ENCODE measurements at regions not wholly inside any gene's neighbourhood (a gene's known extent, or its start where the extent isn't known, plus 50 kb on each side); places are given as distances from the start of the nearest gene placed in this dataset.
"Not testable (repeated sequence)": the region's sequence is repeated elsewhere in the genome, so short reads cannot be mapped to it uniquely, and the experiment has no call there.

GRCh38 chr9:30942852-30943251, 1441.6 kb upstream of the ACO1 start:
- DNase-seq = not testable (repeated sequence)

GRCh38 chr9:30943446-30944224, 1440.8 kb upstream of the ACO1 start:
- no peak for DNase-seq

GRCh38 chr9:30944225-30944569, 1440.2 kb upstream of the ACO1 start:
- DNase-seq = no peak

- no peak for DNase-seq
Measured at GRCh38 chr9:30944741-30945280, 1439.6 kb upstream of the ACO1 start.

- DNase-seq = no peak
Measured at GRCh38 chr9:30964332-30964731, 1420.1 kb upstream of the ACO1 start.

- DNase-seq = peak; percentile 19
Measured at GRCh38 chr9:30967476-30967875, 1417.0 kb upstream of the ACO1 start.

- no peak for DNase-seq
Measured at GRCh38 chr9:30970186-30970585, 1414.3 kb upstream of the ACO1 start.

GRCh38 chr9:30970812-30971211, 1413.6 kb upstream of the ACO1 start:
- DNase-seq = no peak

GRCh38 chr9:30972654-30973053, 1411.8 kb upstream of the ACO1 start:
- no peak for DNase-seq

GRCh38 chr9:30977965-30978364, 1406.5 kb upstream of the ACO1 start:
- DNase-seq = no peak

- DNase-seq = no peak
Measured at GRCh38 chr9:30982301-30982700, 1402.1 kb upstream of the ACO1 start.

- DNase-seq = no peak
Measured at GRCh38 chr9:30995956-30996738, 1388.3 kb upstream of the ACO1 start.

GRCh38 chr9:30996761-30997160, 1387.7 kb upstream of the ACO1 start:
- DNase-seq = no peak

GRCh38 chr9:30997291-30997690, 1387.2 kb upstream of the ACO1 start:
- DNase-seq = no peak

GRCh38 chr9:31005086-31005665, 1379.3 kb upstream of the ACO1 start:
- DNase-seq = no peak

GRCh38 chr9:31013371-31013770, 1371.1 kb upstream of the ACO1 start:
- DNase-seq = no peak

GRCh38 chr9:31023847-31024246, 1360.6 kb upstream of the ACO1 start:
- DNase-seq = no peak

- no peak for DNase-seq
Measured at GRCh38 chr9:31027678-31028077, 1356.8 kb upstream of the ACO1 start.

- no peak for DNase-seq
Measured at GRCh38 chr9:31028137-31028536, 1356.3 kb upstream of the ACO1 start.

- DNase-seq = peak; percentile 12
Measured at GRCh38 chr9:31030741-31031202, 1353.7 kb upstream of the ACO1 start.

GRCh38 chr9:31032206-31032605, 1352.2 kb upstream of the ACO1 start:
- no peak for DNase-seq

- no peak for DNase-seq
Measured at GRCh38 chr9:31034311-31034710, 1350.1 kb upstream of the ACO1 start.

GRCh38 chr9:31040564-31040963, 1343.9 kb upstream of the ACO1 start:
- DNase-seq = no peak
